Cardiac muscle cell (in vitro differentiated cells and primary cell): ENCODE measurements at regions not wholly inside any gene's neighbourhood (a gene's known extent, or its start where the extent isn't known, plus 50 kb on each side); places are given as distances from the start of the nearest gene placed in this dataset.

Source experiments
- DNase-seq, 2 donors: peaks; one replicate each; pipeline versions ENCODE4 v3.0.0 to v3.0.0-alpha.2; 2010 to 2017; ENCODE audit warnings: low read depth in 1 of 2, low spot score in 1 of 2
- H3K27ac ChIP-seq: fragments of 200-600 bp; sonication (generic); 2 replicates; pipeline ENCODE4 v1.5.1; 2016
- H3K27me3 ChIP-seq: fragments of 200-600 bp; sonication (generic); 2 replicates; pipeline ENCODE4 v1.6.0; 2016; ENCODE audit warnings: control low read depth
- H3K36me3 ChIP-seq: fragments of 200-600 bp; sonication (generic); 2 replicates; pipeline ENCODE4 v1.5.1; 2016; ENCODE audit warnings: control low read depth
- H3K4me1 ChIP-seq: fragments of 200-600 bp; sonication (generic); 2 replicates; pipeline ENCODE4 v1.8.1; 2017; ENCODE audit warnings: low read depth, mild to moderate bottlenecking, mixed run types
- H3K4me3 ChIP-seq: fragments of 200-600 bp; sonication (generic); 2 replicates; pipeline ENCODE4 v1.5.1; 2016; ENCODE audit warnings: mild to moderate bottlenecking
- H3K9me3 ChIP-seq: fragments of 200-600 bp; sonication (generic); 2 replicates; pipeline ENCODE4 v1.5.1; 2017; ENCODE audit warnings: low read depth, mild to moderate bottlenecking, control low read depth
- CTCF ChIP-seq: IDR thresholded peaks from 2 replicates; pipeline ENCODE4 v1.5.1; 2012; ENCODE audit warnings: low read depth, mild to moderate bottlenecking, low read length

- no peaks in the 10 kb centered on the region for H3K36me3 ChIP-seq
- H3K4me1 ChIP-seq, result peaks cover 3% of the 10 kb centered on the region
- no peak overlapping the region for H3K27ac ChIP-seq
- no peak overlapping the region for H3K4me3 ChIP-seq
- no peak for DNase-seq
- no peak for TF ChIP-seq CTCF
- no peaks in the 10 kb centered on the region for H3K27me3 ChIP-seq
- no peaks in the 10 kb centered on the region for H3K9me3 ChIP-seq
Measured at GRCh38 chr6:4366635-4367395, 231.4 kb upstream of the ECI2 start.

- H3K9me3 ChIP-seq, result no peaks in the 10 kb centered on the region
- H3K27me3 ChIP-seq, result no peaks in the 10 kb centered on the region
- no peaks in the 10 kb centered on the region for H3K36me3 ChIP-seq
- no peaks in the 10 kb centered on the region for H3K4me1 ChIP-seq
- no peak for TF ChIP-seq CTCF
- H3K4me3 ChIP-seq, result no peak overlapping the region
- no peak overlapping the region for H3K27ac ChIP-seq
- DNase-seq, result no peak
Measured at GRCh38 chr6:4365686-4366085, 230.3 kb upstream of the ECI2 start.

- TF ChIP-seq CTCF, result no peak
- no peak overlapping the region for H3K27ac ChIP-seq
- DNase-seq, result no peak
- H3K36me3 ChIP-seq, result no peaks in the 10 kb centered on the region
- H3K4me1 ChIP-seq, result no peaks in the 10 kb centered on the region
- H3K4me3 ChIP-seq, result no peak overlapping the region
- no peaks in the 10 kb centered on the region for H3K27me3 ChIP-seq
- no peaks in the 10 kb centered on the region for H3K9me3 ChIP-seq
Measured at GRCh38 chr6:4364711-4365110, 229.3 kb upstream of the ECI2 start.

GRCh38 chr6:4364172-4364571, 228.8 kb upstream of the ECI2 start:
- no peaks in the 10 kb centered on the region for H3K9me3 ChIP-seq
- no peak overlapping the region for H3K27ac ChIP-seq
- H3K27me3 ChIP-seq, result no peaks in the 10 kb centered on the region
- H3K4me3 ChIP-seq, result no peak overlapping the region
- no peak for TF ChIP-seq CTCF
- no peaks in the 10 kb centered on the region for H3K36me3 ChIP-seq
- DNase-seq, result no peak
- H3K4me1 ChIP-seq, result no peaks in the 10 kb centered on the region

- no peak overlapping the region for H3K27ac ChIP-seq
- peaks cover 3% of the 10 kb centered on the region for H3K4me1 ChIP-seq
- no peak for TF ChIP-seq CTCF
- no peak overlapping the region for H3K4me3 ChIP-seq
- no peaks in the 10 kb centered on the region for H3K36me3 ChIP-seq
- no peak for DNase-seq
- no peaks in the 10 kb centered on the region for H3K9me3 ChIP-seq
- no peaks in the 10 kb centered on the region for H3K27me3 ChIP-seq
Measured at GRCh38 chr6:4363656-4364055, 228.3 kb upstream of the ECI2 start.
